SH-SY5Y (cell line): ENCODE measurements at regions not wholly inside any gene's neighbourhood (a gene's known extent, or its start where the extent isn't known, plus 50 kb on each side); places are given as distances from the start of the nearest gene placed in this dataset.

Experiments
- GATA2 ChIP-seq: IDR thresholded peaks from 2 replicates; pipeline ENCODE4 v1.6.1; 2011; ENCODE audit warnings: mild to moderate bottlenecking, low read depth, low read length
- GATA3 ChIP-seq: IDR thresholded peaks from 2 replicates; pipeline ENCODE4 v1.6.1; 2011; ENCODE audit warnings: low read depth, mild to moderate bottlenecking, low read length, moderate library complexity

- TF ChIP-seq GATA2 (no peak), GATA3 (no peak)
Measured at GRCh38 chr10:58918887-58919286, 257.6 kb upstream of the PHYHIPL start.

- TF ChIP-seq GATA2, result no peak
- TF ChIP-seq GATA3, result no peak
Measured at GRCh38 chr10:58919927-58920654, 256.4 kb upstream of the PHYHIPL start.

GRCh38 chr10:58920655-58921003, 255.8 kb upstream of the PHYHIPL start:
- TF ChIP-seq GATA2 (no peak), GATA3 (no peak)

GRCh38 chr10:58921421-58921855, 255.0 kb upstream of the PHYHIPL start:
- TF ChIP-seq GATA2 (no peak), GATA3 (no peak)

GRCh38 chr10:58925381-58925780, 251.1 kb upstream of the PHYHIPL start:
- TF ChIP-seq GATA3 (no peak), GATA2 (no peak)

GRCh38 chr10:58930500-58930899, 245.9 kb upstream of the PHYHIPL start:
- TF ChIP-seq GATA3 (no peak), GATA2 (no peak)

- TF ChIP-seq GATA2 (no peak), GATA3 (no peak)
Measured at GRCh38 chr10:58932126-58932525, 244.3 kb upstream of the PHYHIPL start.

GRCh38 chr10:58932577-58933314, 243.7 kb upstream of the PHYHIPL start:
- TF ChIP-seq GATA3, result no peak
- TF ChIP-seq GATA2, result no peak

- no peak for TF ChIP-seq GATA2
- no peak for TF ChIP-seq GATA3
Measured at GRCh38 chr10:58936364-58936763, 240.1 kb upstream of the PHYHIPL start.

- TF ChIP-seq GATA3 (no peak), GATA2 (no peak)
Measured at GRCh38 chr10:58937423-58937822, 239.0 kb upstream of the PHYHIPL start.

GRCh38 chr10:58942724-58943123, 233.7 kb upstream of the PHYHIPL start:
- TF ChIP-seq GATA2 (peak; percentile 83), GATA3 (peak; percentile 72)

- TF ChIP-seq GATA2, result no peak
- no peak for TF ChIP-seq GATA3
Measured at GRCh38 chr10:58943256-58943890, 233.1 kb upstream of the PHYHIPL start.

- TF ChIP-seq GATA3 (no peak), GATA2 (no peak)
Measured at GRCh38 chr10:58943960-58944359, 232.5 kb upstream of the PHYHIPL start.

GRCh38 chr10:58948303-58948702, 228.1 kb upstream of the PHYHIPL start:
- TF ChIP-seq GATA3 (no peak), GATA2 (no peak)

- no peak for TF ChIP-seq GATA3
- TF ChIP-seq GATA2, result no peak
Measured at GRCh38 chr10:58950618-58951017, 225.8 kb upstream of the PHYHIPL start.

GRCh38 chr10:58951087-58951486, 225.4 kb upstream of the PHYHIPL start:
- TF ChIP-seq GATA2 (no peak), GATA3 (no peak)
